SKM-1 (cell line): ENCODE measurements at regions not wholly inside any gene's neighbourhood (a gene's known extent, or its start where the extent isn't known, plus 50 kb on each side); places are given as distances from the start of the nearest gene placed in this dataset.

Source experiments
- DNase-seq: peaks from one replicate; lab custom pipeline; 2025; ENCODE audit not compliant: unreplicated experiment; lab: John Stamatoyannopoulos, UW

GRCh38 chr4:11592276-11592675 lies 163.6 kb upstream of the HS3ST1 start:
- DNase-seq = no peak

DNA sequence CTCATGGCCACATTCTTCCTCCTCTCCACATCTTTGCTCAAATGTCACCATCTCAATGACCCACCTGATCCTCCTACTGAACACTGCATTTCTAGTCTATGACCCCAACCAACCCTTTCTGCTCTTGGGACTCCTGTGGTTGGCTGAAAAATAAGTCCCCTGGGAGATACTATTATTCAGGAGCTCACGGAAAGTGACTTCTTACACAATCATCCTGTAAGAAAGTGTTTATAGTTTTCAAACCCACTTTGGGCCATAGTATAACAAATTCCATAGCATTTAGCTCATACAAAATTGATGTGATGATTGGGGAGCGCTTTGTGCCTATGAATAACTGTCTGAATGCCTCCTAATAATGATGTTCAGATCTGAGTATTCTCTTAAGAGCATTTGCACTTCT lies 161.4 kb upstream of the HS3ST1 start:
- no peak for DNase-seq

DNA sequence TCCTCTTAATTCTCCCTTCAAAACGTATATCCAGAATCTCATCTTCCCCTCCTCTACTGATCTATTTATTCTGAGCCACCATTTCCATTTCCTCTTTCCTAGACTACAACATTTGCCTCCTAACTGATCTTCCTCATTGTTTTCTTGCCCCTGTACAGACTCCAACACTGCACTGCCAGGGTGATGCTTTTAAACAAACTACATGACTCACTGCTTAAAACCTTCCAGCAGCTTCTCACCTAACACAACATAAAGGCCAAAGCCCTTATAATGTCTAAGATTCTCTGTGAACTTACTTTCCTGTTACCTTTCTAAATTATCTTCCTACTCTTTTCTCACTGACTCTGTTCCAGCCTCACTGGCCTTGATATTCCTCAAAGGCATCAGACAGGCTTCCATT lies 161.0 kb upstream of the HS3ST1 start:
- no peak for DNase-seq

DNA sequence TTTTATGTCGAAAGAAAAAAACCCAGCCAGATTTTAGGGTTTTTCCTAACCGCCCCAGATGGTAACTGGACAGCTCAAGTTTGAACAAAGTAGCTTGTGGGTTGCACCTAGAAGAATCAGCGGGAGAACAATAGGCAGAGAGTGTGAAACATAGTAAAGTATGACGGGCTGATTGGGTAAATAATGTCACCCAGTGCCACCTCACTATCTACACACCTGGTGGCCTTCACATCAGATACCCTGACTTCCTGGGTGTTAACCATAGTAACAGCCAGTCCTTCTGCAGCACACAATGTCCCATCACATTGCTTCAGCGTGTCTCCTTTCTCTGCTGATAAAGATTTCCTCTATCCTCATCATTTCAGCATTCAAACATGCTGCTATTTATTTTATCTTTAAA lies 159.1 kb upstream of the HS3ST1 start:
- DNase-seq = no peak

- no peak for DNase-seq
Observed at GRCh38 chr4:11585506-11585905, 156.8 kb upstream of the HS3ST1 start.

DNA sequence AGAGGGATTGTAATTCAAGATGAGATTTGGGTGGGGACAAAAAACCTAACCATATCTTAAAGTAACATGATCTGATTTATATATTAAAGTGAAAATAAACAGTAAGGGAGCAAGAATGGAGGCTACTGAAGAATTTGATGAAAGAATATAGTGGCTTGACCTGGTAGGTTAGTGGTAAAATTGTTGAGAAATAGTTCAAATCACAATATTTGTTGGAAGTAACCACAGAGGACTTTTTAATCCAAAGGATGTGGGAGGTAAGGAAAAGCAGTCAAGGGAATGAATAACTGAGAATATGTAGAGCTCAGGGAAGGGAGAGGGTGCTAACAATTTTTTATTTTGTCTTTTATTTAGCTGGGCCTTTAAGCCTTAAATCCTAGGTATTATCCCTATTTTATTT lies 139.8 kb upstream of the HS3ST1 start:
- no peak for DNase-seq

DNA sequence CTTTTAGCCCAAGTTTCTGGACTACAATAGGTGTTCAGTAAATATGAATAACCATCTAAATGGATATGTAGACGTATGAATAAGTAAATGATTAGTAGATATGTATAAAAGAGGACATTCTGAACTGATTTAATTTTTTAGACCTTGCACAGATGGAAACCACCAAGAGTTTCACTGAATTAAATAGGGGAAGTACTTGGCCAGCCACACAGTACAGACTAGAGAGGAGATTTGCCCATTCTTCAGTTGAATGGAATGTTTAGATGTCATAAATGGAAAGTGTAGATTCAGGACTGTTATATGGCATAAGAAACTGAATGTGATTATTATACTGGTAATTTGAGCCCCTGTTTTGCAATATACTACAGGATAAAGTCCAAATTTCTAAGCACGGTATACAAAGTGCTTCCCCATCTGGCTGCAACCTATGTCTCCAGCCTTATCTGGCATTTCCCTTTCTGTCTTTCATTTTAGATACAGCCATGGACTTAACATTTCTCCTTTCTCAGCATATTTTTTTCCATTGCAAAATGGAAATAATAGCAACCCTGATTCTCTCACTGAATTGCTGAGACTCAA lies 137.8 kb upstream of the HS3ST1 start:
- no peak for DNase-seq

DNA sequence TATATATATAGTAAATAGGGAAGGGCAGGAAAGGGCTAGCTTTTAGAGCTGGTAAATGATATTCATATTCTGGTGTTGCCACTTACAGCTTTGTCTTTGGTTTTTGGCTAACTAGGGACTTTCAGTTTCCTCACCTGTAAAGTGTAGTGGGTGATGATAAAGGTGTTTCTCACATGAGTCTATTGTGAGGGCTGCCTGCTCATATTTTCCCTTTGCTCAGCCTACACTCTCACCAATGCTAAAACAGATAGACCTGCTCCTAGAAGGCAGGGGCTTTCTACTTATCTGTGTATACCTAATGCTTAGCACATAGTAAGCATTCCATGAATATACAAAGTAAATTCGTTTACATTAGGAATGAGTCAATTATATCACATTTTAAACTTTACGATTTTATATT lies 137.2 kb upstream of the HS3ST1 start:
- no peak for DNase-seq

GRCh38 chr4:11565213-11565612 lies 136.5 kb upstream of the HS3ST1 start:
- DNase-seq = no peak

DNA sequence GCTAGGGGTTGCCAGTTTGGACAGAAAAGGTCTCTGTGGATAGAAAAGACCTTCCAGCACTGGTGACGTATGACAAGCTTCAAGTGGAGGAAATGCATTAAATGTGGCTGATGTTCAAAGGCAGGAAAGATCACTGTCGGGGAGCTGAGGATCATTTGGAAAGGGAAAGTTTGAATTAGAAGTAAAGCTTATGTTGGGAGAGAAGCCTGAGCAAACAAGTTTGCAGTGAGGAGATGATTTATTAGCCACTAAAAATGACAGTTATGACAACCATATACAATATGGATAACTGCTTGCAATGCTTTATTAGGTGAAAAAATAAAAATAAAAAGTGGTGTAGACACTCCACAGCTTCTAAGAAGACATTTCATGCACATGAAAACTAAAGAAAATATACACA lies 135.3 kb upstream of the HS3ST1 start:
- no peak for DNase-seq

GRCh38 chr4:11549525-11549924 lies 120.8 kb upstream of the HS3ST1 start:
- DNase-seq = no peak

DNA sequence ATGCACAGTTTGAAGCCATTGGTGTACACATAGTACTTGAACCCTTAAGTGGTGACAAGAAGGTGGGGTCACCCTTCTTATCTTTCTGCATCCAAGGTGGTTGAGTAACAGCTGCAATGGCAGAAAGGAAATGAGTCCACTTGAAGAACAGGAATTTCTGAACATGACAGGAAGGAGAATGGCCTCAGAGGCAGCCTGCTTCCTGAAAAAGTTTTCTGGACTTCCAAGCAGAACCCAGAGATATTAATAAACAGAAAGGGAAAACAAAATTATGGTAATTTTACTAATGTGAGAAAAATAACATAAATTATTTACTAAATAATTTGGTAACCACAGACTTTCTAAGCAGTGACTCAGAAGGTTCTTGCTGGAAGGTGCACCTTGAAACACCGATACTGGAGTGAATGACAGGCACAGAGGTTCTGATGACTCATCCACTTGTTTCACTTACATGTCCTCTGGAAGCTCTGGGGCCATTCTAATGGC lies 119.9 kb upstream of the HS3ST1 start:
- no peak for DNase-seq

GRCh38 chr4:11546391-11547175 lies 117.9 kb upstream of the HS3ST1 start:
- no peak for DNase-seq

DNA sequence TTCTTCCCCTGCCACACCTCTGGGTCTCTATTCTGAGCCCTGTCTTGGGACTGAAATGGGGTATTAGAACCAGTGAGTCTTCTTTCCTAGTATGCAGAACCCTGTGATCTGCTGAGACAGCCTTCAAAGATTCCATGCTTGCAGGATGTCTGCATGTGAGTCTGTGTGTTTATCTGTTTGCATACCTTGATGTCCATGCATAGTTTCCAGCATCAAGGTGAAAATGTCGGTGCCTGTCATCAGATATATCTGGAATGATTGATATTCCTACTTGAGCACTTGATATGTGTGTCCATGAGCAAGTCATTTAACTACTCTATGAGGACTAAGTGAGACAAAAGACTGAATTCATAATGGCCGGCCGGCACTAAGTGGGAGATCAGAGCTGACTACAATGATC lies 117.0 kb upstream of the HS3ST1 start:
- DNase-seq = no peak

GRCh38 chr4:11544211-11544610 lies 115.5 kb upstream of the HS3ST1 start:
- DNase-seq = no peak

- no peak for DNase-seq
Observed at GRCh38 chr4:11543706-11544105, 115.0 kb upstream of the HS3ST1 start.

DNA sequence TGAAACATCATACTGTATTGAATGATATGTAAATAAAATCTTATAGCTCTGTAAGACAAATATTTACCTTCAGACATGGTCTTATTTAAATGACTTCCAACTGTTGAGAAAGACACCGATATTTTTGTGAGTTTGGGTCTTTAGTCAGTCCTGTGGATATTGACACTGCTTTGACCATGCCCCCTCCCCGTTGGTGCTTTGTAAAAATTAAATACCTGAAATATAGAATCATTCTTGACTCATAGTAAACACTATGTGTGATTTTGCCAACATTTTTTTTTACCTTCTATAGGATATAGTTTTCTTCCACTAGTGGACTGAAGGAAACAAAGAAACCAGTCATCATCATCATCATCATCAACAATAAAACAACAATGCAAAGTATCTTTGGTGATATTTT lies 114.3 kb upstream of the HS3ST1 start:
- DNase-seq = no peak

DNA sequence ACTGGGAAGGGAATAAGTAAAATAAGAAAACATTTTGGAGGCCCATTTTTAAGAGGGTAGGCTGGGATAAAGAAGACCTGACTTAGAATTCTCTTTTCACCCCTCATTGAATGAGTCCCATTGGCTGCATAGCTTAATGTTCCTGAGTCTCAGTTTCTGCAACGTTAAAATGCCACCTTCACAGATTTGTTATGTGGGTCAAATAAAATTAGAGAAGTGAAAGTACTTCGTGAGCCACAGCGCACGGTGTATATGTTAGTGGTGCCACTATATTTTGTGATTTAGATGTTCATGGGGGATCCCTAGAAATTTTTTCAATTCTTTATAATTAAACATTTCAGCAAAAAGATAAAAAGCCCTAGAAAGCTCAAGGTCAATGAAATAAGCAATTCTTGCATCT lies 109.2 kb upstream of the HS3ST1 start:
- no peak for DNase-seq

GRCh38 chr4:11535333-11535732 lies 106.6 kb upstream of the HS3ST1 start:
- DNase-seq = no peak

- DNase-seq = no peak
Observed at GRCh38 chr4:11534623-11535302, 106.1 kb upstream of the HS3ST1 start.

DNA sequence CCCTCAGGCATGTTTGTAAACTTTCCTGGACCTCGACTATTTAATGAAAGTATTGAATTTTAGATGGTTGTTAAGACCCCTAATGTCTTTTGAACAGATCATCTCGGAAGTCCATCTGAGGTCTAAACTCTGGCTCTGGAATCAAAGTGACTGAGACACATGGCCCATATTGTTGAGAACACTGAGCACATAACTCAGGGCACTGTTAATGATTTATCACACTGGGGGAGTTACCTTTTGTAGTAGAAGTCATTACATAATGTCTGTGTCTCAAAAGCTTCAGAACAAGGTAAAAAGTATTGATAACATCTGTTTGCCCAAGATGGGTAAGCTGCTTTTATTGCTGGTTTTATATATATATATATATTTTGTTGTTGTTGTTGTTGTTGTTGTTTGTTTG lies 103.4 kb upstream of the HS3ST1 start:
- no peak for DNase-seq

- no peak for DNase-seq
Observed at GRCh38 chr4:11529625-11530201, 101.0 kb upstream of the HS3ST1 start.
